ENCODE measurements at regions not wholly inside any gene's neighbourhood (a gene's known extent, or its start where the extent isn't known, plus 50 kb on each side); places are given as distances from the start of the nearest gene placed in this dataset.
A peak's percentile ranks its signal among the peaks of the same experiment; 100 is the strongest.
"Not testable (repeated sequence)": the region's sequence is repeated elsewhere in the genome, so short reads cannot be mapped to it uniquely, and the experiment has no call there.

DNA sequence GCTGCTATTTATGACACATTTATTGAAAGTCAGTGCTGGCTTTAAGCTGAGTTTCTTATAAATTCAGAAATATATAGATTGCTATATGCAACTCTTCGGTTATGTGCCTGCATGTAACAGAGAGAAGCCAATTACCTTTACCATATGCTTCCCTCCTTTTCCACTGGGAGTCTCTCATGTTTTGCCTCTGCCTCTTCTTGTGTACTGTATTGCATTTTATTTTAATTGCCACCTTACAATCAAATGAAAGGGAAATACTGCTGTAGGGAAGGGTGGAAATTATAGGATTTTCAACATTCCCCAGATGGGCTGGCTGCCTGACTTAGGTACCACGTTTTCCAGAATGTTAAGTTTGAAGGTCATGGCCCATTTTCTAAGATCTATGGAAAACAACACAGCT lies 655.4 kb upstream of the SLIT2 start:
- ATAC-seq = no peak
- intact Hi-C loops (cut with DNase I) = no loop called here

GRCh38 chr4:19592391-19592790 lies 659.3 kb upstream of the SLIT2 start:
- DNase-seq (ENCODE audit: missing footprints) (no peak), ATAC-seq (no peak)
- intact Hi-C loops (cut with DNase I) = no loop called here

More for the DNA sequence above, 655.4 kb upstream of the SLIT2 start:
- no peak for DNase-seq (ENCODE audit: missing footprints)

DNA sequence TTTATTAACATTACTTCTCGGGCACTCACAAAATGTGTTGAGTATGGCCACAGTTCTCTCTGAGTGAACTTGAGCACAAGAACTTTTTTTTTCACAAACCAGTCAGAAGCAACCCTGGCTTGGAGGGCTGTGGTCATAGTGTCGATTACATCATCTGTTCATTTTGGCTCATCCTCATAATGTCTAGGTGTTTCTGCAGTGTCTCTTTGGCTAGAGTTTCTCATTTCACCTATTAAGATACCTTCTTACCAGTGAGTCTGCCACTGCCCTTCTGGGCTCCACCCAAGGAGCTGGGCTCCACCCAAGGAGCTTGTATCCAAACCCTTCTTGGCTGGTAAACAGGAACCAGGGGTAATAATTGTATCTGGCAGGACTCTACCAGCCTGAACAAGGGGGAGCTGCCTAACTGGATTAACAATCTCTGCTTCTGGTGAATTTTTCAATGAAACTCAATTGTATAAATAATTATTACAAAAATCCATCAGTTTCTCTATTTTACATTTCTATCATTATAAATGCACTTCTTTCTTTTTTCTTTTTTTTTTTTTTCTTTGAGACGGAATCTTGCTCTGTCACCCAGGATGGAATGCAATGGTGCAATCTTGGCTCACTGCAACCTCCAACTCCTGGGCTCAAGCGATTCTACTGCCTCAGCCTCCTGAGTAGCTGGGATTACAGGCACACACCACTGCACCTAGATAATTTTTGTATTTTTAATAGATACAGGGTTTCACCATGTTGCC lies 667.7 kb upstream of the SLIT2 start:
- no peak for ATAC-seq
- intact Hi-C loops (cut with DNase I) = no loop called here
- DNase-seq (ENCODE audit: missing footprints) = no peak

DNA sequence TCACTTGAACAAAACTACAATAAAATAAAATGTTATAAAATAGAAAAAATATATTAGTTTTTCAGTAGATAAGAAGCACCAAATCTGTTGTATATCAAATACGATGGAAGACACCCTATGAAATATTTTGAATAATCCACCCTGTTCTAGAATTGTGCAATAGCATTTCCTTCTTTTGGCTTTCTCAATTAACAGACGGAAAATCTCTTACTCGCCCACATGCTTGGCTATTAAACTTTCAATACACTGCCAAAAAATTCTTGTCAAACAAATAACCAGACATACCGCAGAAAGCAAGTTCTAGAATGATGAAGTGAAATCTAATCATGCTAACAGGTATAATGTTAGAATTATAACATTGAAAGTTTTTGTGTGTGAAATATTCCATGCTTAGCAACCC lies 671.6 kb upstream of the SLIT2 start:
- DNase-seq (ENCODE audit: missing footprints) = no peak
- intact Hi-C loops (cut with DNase I) = no loop called here
- ATAC-seq = peak; percentile 59

DNA sequence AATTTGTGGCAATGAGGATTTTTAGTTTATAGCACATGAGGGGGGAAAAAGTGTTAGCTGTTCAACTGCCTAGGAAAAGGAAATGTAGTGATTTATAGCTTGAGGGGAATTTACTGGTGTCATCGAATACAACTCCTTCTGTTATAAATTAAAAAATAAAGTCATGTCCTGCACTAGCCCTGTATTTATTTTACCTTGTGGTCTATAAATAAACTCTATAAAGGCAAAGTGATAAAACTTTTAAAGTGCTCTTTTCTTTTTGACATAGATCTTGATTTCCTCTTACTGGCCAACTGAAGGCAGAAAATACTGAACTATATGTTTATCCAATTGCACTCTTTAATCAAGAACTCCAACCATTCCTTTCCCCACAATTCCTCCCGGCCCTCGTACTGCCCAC lies 672.1 kb upstream of the SLIT2 start:
- ATAC-seq = no peak
- no peak for DNase-seq (ENCODE audit: missing footprints)
- intact Hi-C loops (cut with DNase I) = no loop called here

DNA sequence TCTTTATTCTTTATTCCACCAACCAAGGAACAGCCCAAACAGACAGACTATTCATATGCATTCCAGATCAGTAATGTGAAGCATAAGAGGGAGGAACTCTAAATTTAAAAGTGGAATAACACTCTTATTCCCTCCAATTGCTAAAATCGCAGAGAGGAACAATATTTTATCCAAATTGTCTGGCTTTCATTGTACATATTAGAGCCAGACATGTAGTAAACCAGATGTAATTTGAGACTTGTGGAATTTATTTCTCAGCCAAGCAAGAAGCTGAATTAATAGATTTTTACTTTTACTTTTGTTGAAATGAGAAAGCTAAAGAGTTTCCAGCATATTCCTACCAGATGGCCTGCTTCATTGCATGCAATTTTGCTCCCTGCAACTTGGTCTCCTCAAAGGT lies 674.6 kb upstream of the SLIT2 start:
- no peak for DNase-seq (ENCODE audit: missing footprints)
- intact Hi-C loops (cut with DNase I) = no loop called here
- ATAC-seq = peak; percentile 61

GRCh38 chr4:19575924-19576323 lies 675.8 kb upstream of the SLIT2 start:
- ATAC-seq (no peak), DNase-seq (ENCODE audit: missing footprints) (no peak)
- intact Hi-C loops (cut with DNase I) = no loop called here

DNA sequence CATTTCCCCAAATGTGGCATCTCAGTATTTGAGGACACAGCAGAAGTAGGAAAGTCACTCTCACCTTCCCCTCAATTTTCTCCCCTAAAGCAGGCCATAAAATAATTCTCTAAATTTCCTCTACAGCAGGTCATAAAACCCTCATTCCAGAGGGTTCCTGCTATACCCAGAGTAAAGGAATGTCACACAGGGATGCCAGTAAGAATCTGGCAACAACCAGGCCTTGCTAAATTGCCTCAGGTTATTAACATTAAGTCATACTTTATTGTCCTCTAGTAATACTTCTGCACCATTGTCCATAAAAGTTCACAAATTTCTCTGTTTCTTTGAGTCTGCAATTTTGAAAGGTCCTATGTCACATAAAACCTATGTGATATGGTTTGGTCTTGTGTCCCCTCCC lies 685.7 kb upstream of the SLIT2 start:
- intact Hi-C loops (cut with DNase I) = no loop called here
- DNase-seq (ENCODE audit: missing footprints) (no peak), ATAC-seq (no peak)

- DNase-seq (ENCODE audit: missing footprints) (no peak), ATAC-seq (no peak)
- intact Hi-C loops (cut with DNase I) = no loop called here
These were observed 689.2 kb upstream of the SLIT2 start for GRCh38 chr4:19562456-19562855.

DNA sequence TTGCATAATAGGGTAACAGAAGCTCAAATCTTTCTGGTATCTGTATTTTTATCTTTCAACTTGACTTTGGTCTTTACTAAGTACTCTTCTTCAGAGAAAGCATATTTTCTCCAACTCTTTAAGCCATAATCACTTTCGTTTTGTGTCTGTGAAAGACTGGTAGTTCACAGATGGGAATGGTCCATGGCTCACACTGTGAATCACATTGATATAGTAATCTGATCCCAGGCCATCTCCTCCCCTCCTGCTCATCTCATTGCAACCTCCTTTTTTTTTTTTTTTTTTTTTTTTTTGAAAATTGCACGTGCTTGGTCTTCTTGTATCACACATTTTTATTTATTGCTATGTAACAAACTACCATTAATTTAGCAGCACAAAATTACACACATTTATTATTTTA lies 694.5 kb upstream of the SLIT2 start:
- DNase-seq (ENCODE audit: missing footprints) (no peak), ATAC-seq (no peak)
- intact Hi-C loops (cut with DNase I) = no loop called here

GRCh38 chr4:19556276-19556675 lies 695.4 kb upstream of the SLIT2 start:
- ATAC-seq; intact Hi-C loops (cut with DNase I): not testable (repeated sequence)

GRCh38 chr4:19547463-19547862 lies 704.2 kb upstream of the SLIT2 start:
- DNase-seq (ENCODE audit: missing footprints) (no peak), ATAC-seq (no peak)
- intact Hi-C loops (cut with DNase I) = no loop called here

More at GRCh38 chr4:19556276-19556675, 695.4 kb upstream of the SLIT2 start:
- not testable (repeated sequence) for DNase-seq (ENCODE audit: missing footprints)

DNA sequence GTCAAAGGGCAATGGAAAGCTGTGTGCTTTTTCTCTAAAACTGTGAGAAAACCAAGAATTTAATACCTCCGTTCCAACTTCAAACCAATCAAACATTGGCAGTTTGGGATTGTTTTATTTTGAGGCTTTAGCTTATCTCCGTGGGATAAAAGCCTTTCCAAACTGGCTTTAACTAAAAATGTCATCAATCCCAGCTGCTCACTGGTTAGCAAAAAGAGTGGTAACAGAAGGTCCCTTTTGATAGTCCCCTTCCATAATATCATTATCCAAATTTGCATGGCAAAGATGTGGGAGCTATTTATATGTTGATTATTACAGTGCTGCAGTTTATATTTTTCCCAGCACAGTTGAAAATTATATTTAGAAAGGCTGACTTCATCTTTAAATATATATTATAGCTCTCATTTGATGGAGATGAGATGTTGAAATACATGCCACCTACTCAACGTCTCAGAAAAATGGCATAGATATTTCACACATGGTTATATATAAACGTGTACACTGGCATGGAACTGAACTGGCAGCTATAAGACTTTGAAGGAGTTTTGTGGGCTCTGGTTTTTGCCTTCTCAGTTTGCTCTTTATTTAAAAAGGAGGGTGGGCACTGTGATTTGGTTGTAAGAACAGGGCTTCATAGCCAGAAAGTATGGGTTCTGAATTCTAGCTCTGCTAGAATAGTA lies 707.1 kb upstream of the SLIT2 start:
- DNase-seq (ENCODE audit: missing footprints) (no peak), ATAC-seq (no peak)
- intact Hi-C loops (cut with DNase I) = no loop called here

DNA sequence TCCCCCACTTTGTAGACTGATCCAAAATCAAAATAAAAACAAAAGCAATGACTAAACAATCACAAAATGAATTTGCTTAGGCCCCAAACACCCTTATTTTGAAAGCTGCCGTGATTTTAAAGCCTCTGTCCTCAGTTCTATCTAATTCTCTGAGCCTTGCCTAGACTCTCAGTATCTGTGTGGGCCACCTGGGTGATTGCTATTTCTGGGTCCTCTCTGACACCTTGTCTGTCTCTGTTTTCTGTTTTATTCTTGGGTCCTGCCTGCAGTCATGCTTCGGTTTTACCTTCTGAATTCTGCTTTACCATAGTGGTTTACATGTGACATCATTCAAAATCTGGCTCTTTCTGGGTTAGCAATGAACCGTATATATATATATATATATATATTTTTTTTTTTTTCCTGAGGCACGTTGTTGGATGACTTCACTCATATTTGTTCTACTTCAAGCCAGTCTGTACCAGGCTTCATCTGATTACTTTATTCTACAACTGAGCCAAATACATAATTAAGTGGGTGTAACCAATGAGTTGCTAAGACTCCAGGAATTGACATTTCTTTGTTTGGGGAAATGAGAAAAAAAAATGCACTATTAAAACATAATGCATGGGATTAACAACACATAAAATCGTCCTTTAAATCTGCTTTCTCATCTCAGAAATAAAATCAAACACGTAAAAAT lies 710.7 kb upstream of the SLIT2 start:
- no peak for ATAC-seq
- DNase-seq (ENCODE audit: missing footprints) = no peak
- intact Hi-C loops (cut with DNase I) = no loop called here

DNA sequence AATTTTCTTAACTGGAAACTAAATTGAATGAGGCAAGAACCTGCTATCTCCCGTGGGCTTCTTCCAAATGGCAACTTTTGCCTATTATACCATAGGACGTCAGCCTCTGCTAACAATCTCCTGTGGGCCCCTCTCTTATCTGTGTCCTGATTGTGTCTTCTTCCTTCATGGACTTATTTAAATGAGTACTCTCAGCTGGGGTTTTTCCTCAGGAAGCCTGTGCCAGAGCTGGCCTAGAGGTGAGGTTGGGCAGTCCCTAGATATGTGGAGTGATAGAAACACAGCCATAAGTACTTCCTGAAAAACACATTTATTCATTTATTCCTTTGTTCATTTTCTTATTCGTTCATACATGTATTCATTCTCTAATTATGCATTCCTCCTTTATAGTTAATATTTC lies 712.5 kb upstream of the SLIT2 start:
- ATAC-seq (peak; percentile 34), DNase-seq (ENCODE audit: missing footprints) (no peak)
- intact Hi-C loops (cut with DNase I) = no loop called here

- intact Hi-C loops (cut with DNase I) = no loop called here
- DNase-seq (ENCODE audit: missing footprints) = no peak
- no peak for ATAC-seq
These were observed 717.5 kb upstream of the SLIT2 start for GRCh38 chr4:19534159-19534558.

- intact Hi-C loops (cut with DNase I) = no loop called here
- ATAC-seq = no peak
- no peak for DNase-seq (ENCODE audit: missing footprints)
These were observed 719.5 kb upstream of the SLIT2 start for GRCh38 chr4:19531906-19532848.

DNA sequence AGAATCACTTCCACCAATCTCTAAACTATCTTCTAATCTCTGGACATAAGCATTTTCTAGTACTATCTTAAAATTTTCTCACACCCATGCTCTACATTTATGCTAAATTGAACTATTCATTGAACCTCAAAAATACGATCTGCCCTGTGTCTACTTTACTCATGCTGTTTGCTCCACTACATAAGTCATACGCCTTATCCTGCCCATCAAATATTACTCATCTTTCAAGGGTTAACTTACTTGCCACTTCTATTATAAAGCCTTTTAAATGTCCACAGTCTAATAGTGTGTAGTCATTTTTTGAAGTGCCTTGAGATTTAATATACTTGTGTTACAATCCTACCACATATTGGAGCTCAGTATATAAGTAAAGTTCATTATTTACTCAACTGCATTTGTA lies 727.7 kb upstream of the SLIT2 start:
- no peak for ATAC-seq
- no peak for DNase-seq (ENCODE audit: missing footprints)
- intact Hi-C loops (cut with DNase I) = no loop called here

DNA sequence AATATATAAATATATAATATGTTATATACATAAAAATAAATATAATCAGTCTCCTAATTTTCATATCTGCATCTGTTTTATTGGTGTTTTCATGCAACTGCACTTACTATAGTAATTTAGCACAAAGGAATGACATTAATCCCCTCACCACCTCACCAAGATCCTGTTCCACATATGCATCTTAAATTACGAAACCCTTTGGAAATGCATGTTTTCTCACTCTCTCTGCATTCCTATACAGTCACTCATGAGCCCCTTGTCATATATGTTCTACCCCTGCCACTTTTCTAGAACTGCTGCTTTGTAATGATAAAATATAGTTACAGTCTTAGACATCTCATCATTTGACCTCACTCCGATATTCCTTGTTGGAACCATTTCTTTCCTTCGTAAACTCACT lies 728.7 kb upstream of the SLIT2 start:
- intact Hi-C loops (cut with DNase I) = no loop called here
- no peak for ATAC-seq
- DNase-seq (ENCODE audit: missing footprints) = no peak
